NCI-H510A treated with DMSO at 0.1 percent for 48 hours (cell line): ENCODE measurements at regions not wholly inside any gene's neighbourhood (a gene's known extent, or its start where the extent isn't known, plus 50 kb on each side); places are given as distances from the start of the nearest gene placed in this dataset.
"Not testable (repeated sequence)": the region's sequence is repeated elsewhere in the genome, so short reads cannot be mapped to it uniquely, and the experiment has no call there.

Experiments used
- DNase-seq: peaks from one replicate; lab custom pipeline; 2025; lab: John Stamatoyannopoulos, UW

DNA sequence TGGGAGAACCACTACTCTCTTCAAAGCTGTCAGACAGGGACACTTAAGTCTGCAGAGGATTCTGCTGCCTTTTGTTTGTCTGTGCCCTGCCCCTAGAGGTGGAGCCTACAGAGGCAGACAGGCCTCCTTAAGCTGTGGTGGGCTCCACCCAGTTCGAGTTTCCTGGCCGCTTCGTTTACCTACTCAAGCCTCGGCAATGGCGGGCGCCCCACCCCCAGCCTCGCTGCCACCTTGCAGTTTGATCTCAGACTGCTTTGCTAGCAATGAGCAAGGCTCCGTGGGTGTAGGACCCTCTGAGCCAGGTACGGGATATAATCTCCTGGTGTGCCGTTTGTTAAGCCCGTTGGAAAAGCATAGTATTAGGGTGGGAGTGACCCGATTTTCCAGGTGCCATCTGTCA is 267.9 kb upstream of the GRAMD2B start:
- DNase-seq = not testable (repeated sequence)

- no peak for DNase-seq
Observed at GRCh38 chr5:126166368-126166767, 256.8 kb upstream of the GRAMD2B start.

- no peak for DNase-seq
Observed at GRCh38 chr5:126168785-126169184, 254.4 kb upstream of the GRAMD2B start.

DNA sequence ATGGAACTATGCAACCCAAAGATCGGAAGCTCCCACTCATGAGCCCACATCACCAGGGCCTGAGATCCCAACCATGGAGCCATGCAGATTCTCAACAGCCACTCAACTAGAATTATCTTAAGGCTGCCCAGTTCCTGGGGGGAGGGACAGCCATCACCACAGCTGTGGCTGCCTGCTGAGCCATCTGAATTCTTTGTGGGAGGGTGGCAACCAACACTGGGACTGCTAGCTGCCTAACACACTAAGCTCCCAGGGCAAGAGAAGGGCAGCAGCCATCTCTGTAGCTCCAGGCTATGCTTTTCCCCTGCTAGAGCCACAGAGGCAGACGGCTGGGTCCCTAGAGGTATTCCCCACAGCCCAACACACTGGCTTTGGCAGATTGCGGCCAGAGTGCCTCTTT is 251.3 kb upstream of the GRAMD2B start:
- no peak for DNase-seq

- no peak for DNase-seq
Observed at GRCh38 chr5:126172812-126173211, 250.4 kb upstream of the GRAMD2B start.

DNA sequence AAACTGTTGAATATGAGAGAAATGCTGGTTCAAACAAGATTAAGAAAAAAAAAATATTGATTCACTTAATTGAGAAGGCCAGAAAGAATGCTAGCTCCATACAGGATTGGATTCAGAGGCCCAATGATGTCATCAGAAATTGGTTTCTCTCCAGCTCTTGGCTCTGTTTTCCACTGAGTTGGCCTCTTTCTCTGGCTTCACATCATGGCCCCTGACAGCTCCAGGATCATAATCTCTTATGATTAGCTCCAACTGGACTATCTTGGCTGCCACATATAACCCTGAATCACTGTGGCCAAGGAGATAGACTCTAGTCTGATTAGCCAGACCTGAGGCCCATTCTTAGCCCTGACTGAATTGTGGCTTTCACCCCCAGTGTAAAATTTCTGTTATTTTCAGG is 244.7 kb upstream of the GRAMD2B start:
- no peak for DNase-seq

- no peak for DNase-seq
Observed at GRCh38 chr5:126182971-126183695, 240.1 kb upstream of the GRAMD2B start.

DNA sequence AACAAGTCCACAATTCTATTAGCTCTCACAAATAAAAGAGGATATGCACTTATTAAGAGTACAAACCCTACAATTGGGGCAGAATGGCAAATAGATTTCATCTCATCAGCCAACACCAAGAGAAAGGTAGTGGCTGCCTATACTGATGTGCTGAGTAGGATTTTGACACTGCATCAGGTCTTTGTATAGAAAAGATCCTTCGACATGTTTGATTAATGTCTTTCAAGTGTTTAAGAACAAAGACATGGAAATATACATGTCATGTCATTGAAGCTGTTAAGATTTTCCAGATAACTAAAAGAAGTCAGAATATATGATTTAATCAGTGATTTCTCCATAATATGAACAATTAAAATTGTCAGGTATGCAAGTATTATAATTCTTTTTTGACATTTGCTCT is 238.7 kb upstream of the GRAMD2B start:
- DNase-seq = no peak

GRCh38 chr5:126186210-126186609 is 237.0 kb upstream of the GRAMD2B start:
- no peak for DNase-seq

DNA sequence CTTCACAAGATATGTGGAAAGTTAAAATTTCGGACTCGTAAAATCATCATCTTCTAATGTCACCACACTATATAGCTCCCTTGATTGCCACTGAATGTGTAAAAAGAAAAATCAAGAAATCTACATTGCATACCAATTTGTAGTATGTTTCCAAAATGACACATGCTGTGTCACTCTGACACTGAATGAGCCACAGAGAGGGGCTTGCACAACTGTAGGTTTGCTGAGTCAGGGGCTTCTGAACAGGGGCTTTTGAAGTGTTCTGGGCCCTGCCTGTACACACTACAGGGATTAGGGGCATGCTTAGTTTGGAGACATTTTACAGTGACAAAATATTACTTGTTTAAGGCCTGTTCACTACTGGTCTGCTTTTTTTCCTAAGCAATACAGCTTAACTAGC is 234.4 kb upstream of the GRAMD2B start:
- no peak for DNase-seq

DNA sequence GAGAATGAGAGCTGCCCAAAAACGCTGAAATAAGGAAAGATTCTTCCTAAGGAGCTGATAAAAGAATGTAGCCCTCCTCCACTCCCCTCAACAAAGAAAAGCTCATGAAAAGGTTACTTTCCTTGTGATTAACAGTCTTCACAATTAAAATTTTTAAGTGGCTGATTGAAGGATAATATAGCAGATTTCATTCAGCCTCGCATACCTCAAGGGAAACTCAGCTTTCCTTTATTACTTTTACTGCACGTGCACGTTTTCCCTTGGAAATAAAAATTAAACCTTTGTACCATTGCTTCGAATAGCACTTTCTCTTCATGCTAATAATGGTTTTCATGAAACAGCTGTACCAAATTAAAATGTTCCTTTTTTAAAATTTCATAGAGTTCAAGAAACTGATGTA is 234.0 kb upstream of the GRAMD2B start:
- DNase-seq = no peak

- no peak for DNase-seq
Observed at GRCh38 chr5:126189862-126190261, 233.3 kb upstream of the GRAMD2B start.

GRCh38 chr5:126192226-126192625 is 231.0 kb upstream of the GRAMD2B start:
- no peak for DNase-seq

- DNase-seq = no peak
Observed at GRCh38 chr5:126195410-126196100, 227.7 kb upstream of the GRAMD2B start.

GRCh38 chr5:126198531-126198930 is 224.7 kb upstream of the GRAMD2B start:
- DNase-seq = peak; percentile 19

DNA sequence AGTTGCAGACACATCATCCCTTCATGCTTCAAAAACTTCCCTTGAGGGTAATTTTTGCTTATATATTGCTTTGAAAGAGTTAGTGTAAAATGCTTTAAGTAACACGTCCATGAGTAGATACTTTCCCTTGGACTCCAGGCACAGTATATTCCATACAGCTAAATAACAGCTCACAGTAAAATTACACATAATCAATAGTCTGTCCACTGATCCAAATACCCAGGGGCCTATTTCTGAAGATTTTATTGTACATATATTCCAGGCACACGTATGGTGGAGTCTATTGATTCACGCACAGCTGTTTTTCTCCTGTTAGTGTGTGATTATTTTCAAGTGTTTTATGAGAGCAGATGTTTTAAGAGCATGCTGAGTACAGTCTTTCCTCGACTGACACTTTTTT is 223.7 kb upstream of the GRAMD2B start:
- DNase-seq = no peak

- no peak for DNase-seq
Observed at GRCh38 chr5:126208691-126209090, 214.5 kb upstream of the GRAMD2B start.

DNA sequence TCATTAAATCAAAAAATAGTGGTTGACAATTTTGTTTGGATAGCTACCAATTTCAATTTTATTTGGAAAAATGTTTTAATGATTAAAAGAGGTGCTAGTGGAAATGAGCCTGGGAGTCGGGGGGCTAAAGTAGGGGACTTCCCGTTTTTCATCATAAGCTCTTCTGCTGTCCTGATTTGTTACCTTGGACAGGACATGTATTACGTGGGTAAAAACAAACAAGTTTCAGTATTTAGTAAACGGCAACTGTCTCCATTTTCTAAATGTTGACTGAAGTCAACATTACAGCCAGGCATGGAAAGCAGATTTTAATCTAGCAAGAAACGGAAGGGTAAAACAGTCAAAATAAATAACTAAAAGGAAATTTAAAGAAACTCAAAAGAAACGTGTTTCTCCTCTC is 212.3 kb upstream of the GRAMD2B start:
- DNase-seq = no peak

DNA sequence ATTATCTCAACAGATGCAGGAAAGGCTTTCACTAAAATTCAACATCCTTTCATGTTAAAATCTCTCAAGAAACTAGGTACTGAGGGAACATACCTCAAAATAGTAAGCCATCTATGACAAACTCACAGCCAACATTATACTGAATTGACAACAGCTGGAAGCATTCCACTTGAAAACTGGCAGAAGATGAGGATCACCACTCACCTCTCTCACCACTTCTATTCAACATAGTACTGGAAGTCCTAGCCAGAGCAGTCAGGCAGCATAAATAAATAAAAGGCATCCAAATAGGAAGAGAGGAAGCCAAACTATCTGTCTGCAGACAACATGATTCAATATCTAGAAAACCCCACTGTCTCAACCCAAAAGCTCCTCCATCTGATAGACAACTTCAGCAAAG is 203.6 kb upstream of the GRAMD2B start:
- DNase-seq = no peak

DNA sequence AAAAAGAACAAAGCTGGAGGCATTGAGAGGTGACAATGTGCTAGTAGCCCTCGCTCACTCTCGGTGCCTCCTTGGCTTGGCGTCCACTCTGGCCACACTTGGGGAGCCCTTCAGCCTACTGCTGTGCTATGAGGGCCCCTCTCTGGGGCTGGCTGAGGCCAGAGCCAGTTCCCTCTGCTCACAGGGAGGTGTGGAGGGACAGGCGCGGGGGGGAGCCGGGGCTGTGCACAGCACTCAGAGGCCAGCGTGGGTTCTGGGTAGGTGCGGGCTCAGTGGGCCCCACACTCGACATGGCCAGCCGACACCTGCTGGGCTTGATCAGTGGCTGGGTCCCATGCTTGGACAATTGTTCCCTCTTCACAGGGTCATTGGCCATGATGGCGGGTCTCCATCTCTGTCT is 202.5 kb upstream of the GRAMD2B start:
- no peak for DNase-seq

DNA sequence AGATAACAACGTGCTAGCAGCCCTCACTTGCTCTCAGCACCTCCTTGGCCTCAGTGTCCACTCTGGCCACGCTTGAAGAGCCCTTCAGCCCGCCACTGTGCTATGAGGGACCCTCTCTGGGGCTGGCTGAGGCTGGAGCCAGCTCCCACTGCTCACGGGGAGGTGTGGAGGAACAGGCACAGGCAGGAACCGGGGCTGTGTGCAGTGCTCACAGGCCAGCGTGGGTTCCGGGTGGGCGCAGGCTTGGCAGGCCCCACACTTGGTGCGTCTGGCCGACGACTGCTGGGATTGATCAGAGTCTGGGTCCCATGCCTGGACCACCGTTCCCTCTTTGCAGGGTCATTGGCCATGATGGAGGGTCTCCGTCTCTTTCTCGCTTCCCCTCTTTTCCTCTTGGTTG is 194.3 kb upstream of the GRAMD2B start:
- no peak for DNase-seq

GRCh38 chr5:126233256-126233655 is 190.0 kb upstream of the GRAMD2B start:
- no peak for DNase-seq

- DNase-seq = peak; percentile 0
Observed at GRCh38 chr5:126234563-126235195, 188.5 kb upstream of the GRAMD2B start.
